ENCODE measurements at regions not wholly inside any gene's neighbourhood (a gene's known extent, or its start where the extent isn't known, plus 50 kb on each side); places are given as distances from the start of the nearest gene placed in this dataset.

DNA sequence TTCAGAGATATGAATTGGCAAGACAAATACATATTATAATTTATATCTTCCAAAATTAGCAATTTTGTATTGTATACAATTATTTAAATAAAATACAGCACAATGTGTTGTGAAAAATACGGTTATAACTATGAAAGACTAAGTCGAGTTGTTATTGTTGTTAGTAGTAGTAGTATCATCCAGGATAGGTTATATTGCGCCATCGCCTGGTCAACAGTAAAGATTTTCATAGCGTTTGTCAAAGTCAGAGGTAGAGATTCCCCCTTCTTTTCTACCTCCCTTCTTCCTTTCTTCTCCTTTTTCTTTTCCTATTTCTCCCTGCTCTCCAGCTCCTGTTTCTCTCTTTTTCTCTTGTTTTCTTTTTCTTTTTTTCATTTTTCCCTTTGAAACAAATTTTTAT, 499.1 kb upstream of the EPHA5 start:
- Histone ChIP-seq H3K79me2 (ENCODE audit: insufficient read depth, low read length) (no peaks in the 10 kb centered on the region), H3F3A (ENCODE audit: low read depth) (no peaks in the 10 kb centered on the region), H3K4me1 (ENCODE audit: insufficient read depth, low read length, poor library complexity, severe bottlenecking) (no peaks in the 10 kb centered on the region), H3K27me3 (ENCODE audit: insufficient read depth, low read length, poor library complexity, severe bottlenecking) (no peaks in the 10 kb centered on the region), H3K9ac (ENCODE audit: low read depth, low read length, poor library complexity, severe bottlenecking) (no peak overlapping the region), H3K36me3 (ENCODE audit: insufficient read depth, low read length) (no peaks in the 10 kb centered on the region), H3K4me3 (ENCODE audit: low read length, poor library complexity, severe bottlenecking) (no peak overlapping the region), H3K9me3 (ENCODE audit: insufficient read depth, low read depth, low read length) (0 out of 2 replicates have a peak, but pooled peaks cover 4% of the 10 kb centered on the region), H3K9me2 (replicated peaks; ENCODE audit: low read depth, low read length) (no peaks in the 10 kb centered on the region), H4K20me1 (ENCODE audit: insufficient read depth, low read length, poor library complexity, severe bottlenecking) (no peaks in the 10 kb centered on the region), H2AFZ (ENCODE audit: low read length) (no peak overlapping the region), H3K4me2 (ENCODE audit: low read depth, low read length, poor library complexity, severe bottlenecking) (no peak overlapping the region)
- no peak for TF ChIP-seq EZH2phosphoT487 (IDR thresholded peaks at IDR 0.05; ENCODE audit: borderline replicate concordance)
- TF ChIP-seq, protein P1, sequence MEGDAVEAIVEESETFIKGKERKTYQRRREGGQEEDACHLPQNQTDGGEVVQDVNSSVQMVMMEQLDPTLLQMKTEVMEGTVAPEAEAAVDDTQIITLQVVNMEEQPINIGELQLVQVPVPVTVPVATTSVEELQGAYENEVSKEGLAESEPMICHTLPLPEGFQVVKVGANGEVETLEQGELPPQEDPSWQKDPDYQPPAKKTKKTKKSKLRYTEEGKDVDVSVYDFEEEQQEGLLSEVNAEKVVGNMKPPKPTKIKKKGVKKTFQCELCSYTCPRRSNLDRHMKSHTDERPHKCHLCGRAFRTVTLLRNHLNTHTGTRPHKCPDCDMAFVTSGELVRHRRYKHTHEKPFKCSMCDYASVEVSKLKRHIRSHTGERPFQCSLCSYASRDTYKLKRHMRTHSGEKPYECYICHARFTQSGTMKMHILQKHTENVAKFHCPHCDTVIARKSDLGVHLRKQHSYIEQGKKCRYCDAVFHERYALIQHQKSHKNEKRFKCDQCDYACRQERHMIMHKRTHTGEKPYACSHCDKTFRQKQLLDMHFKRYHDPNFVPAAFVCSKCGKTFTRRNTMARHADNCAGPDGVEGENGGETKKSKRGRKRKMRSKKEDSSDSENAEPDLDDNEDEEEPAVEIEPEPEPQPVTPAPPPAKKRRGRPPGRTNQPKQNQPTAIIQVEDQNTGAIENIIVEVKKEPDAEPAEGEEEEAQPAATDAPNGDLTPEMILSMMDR (conservative IDR thresholded peaks at IDR 0.05; ENCODE audit: low read length), result peak; percentile 18; the same call in 1 of the 2 replicates

DNA sequence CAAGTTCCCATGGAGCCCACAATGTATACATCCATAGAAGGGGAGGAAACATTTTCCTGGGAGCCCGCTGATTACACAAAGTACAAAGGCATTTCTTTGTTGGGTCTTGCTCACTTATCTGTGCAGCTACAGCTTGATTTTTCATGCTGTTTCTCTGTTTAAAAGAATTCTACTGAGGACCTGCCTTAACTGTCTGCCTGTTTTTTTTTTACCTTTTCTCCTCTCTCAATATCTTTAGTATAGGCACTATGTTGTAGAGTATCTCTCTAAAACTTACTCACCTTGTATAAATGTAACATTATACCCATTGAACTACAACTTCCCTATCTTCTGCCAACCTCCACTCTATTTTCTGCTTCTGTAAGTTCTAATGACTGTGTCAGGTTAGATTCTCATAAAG, 494.6 kb upstream of the EPHA5 start:
- H3K9ac ChIP-seq (ENCODE audit: low read depth, low read length, poor library complexity, severe bottlenecking), result no peak overlapping the region
- no peaks in the 10 kb centered on the region for H3K9me2 ChIP-seq (replicated peaks; ENCODE audit: low read depth, low read length)
- H3K4me3 ChIP-seq (ENCODE audit: low read length, poor library complexity, severe bottlenecking), result no peak overlapping the region
- no peak overlapping the region for H2AFZ ChIP-seq (ENCODE audit: low read length)
- H3K9me3 ChIP-seq (ENCODE audit: insufficient read depth, low read depth, low read length), result 0 out of 2 replicates have a peak, but pooled peaks cover 4% of the 10 kb centered on the region
- H3K27me3 ChIP-seq (ENCODE audit: insufficient read depth, low read length, poor library complexity, severe bottlenecking), result no peaks in the 10 kb centered on the region
- TF ChIP-seq, protein P1 (conservative IDR thresholded peaks at IDR 0.05; ENCODE audit: low read length), result no peak
- TF ChIP-seq EZH2phosphoT487 (IDR thresholded peaks at IDR 0.05; ENCODE audit: borderline replicate concordance), result no peak
- H3F3A ChIP-seq (ENCODE audit: low read depth), result no peaks in the 10 kb centered on the region
- no peaks in the 10 kb centered on the region for H3K79me2 ChIP-seq (ENCODE audit: insufficient read depth, low read length)
- H4K20me1 ChIP-seq (ENCODE audit: insufficient read depth, low read length, poor library complexity, severe bottlenecking), result no peaks in the 10 kb centered on the region
- H3K4me2 ChIP-seq (ENCODE audit: low read depth, low read length, poor library complexity, severe bottlenecking), result no peak overlapping the region
- no peaks in the 10 kb centered on the region for H3K36me3 ChIP-seq (ENCODE audit: insufficient read depth, low read length)
- H3K4me1 ChIP-seq (ENCODE audit: insufficient read depth, low read length, poor library complexity, severe bottlenecking), result no peaks in the 10 kb centered on the region

DNA sequence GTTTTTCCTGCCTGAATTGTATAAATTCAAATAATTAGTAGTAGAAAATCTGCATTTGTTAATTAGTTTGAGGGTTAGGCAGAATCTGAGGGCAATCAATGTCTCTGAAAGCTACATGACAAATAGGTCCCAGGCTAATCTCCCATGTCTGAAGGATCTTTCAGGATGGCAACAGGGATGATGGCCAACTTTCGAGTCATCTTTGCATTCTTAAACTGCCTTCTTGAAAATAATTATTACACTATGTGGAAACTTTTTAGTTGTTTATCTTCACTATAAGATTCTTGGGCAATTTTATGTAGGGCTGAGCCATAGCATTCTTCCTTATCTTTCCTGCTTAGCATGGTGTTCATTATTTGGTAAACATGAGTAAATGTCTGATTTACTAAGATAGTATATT, 490.3 kb upstream of the EPHA5 start:
- no peak overlapping the region for H3K4me3 ChIP-seq (ENCODE audit: low read length, poor library complexity, severe bottlenecking)

More for the DNA sequence above, 490.3 kb upstream of the EPHA5 start:
- TF ChIP-seq, protein P1 (conservative IDR thresholded peaks at IDR 0.05; ENCODE audit: low read length), result no peak
- TF ChIP-seq EZH2phosphoT487 (IDR thresholded peaks at IDR 0.05; ENCODE audit: borderline replicate concordance), result no peak
- Histone ChIP-seq H2AFZ (ENCODE audit: low read length) (no peak overlapping the region), H3K79me2 (ENCODE audit: insufficient read depth, low read length) (no peaks in the 10 kb centered on the region), H3K9ac (ENCODE audit: low read depth, low read length, poor library complexity, severe bottlenecking) (no peak overlapping the region), H4K20me1 (ENCODE audit: insufficient read depth, low read length, poor library complexity, severe bottlenecking) (no peaks in the 10 kb centered on the region), H3K9me3 (ENCODE audit: insufficient read depth, low read depth, low read length) (0 out of 2 replicates have a peak, but pooled peaks cover 4% of the 10 kb centered on the region), H3K27me3 (ENCODE audit: insufficient read depth, low read length, poor library complexity, severe bottlenecking) (no peaks in the 10 kb centered on the region), H3K4me2 (ENCODE audit: low read depth, low read length, poor library complexity, severe bottlenecking) (no peak overlapping the region), H3K9me2 (replicated peaks; ENCODE audit: low read depth, low read length) (no peaks in the 10 kb centered on the region), H3K4me1 (ENCODE audit: insufficient read depth, low read length, poor library complexity, severe bottlenecking) (no peaks in the 10 kb centered on the region), H3F3A (ENCODE audit: low read depth) (no peaks in the 10 kb centered on the region), H3K36me3 (ENCODE audit: insufficient read depth, low read length) (no peaks in the 10 kb centered on the region)
